ENCODE measurements at regions not wholly inside any gene's neighbourhood (a gene's known extent, or its start where the extent isn't known, plus 50 kb on each side); places are given as distances from the start of the nearest gene placed in this dataset.
"Not testable (repeated sequence)": the region's sequence is repeated elsewhere in the genome, so short reads cannot be mapped to it uniquely, and the experiment has no call there.

- TF ChIP-seq, protein P1, sequence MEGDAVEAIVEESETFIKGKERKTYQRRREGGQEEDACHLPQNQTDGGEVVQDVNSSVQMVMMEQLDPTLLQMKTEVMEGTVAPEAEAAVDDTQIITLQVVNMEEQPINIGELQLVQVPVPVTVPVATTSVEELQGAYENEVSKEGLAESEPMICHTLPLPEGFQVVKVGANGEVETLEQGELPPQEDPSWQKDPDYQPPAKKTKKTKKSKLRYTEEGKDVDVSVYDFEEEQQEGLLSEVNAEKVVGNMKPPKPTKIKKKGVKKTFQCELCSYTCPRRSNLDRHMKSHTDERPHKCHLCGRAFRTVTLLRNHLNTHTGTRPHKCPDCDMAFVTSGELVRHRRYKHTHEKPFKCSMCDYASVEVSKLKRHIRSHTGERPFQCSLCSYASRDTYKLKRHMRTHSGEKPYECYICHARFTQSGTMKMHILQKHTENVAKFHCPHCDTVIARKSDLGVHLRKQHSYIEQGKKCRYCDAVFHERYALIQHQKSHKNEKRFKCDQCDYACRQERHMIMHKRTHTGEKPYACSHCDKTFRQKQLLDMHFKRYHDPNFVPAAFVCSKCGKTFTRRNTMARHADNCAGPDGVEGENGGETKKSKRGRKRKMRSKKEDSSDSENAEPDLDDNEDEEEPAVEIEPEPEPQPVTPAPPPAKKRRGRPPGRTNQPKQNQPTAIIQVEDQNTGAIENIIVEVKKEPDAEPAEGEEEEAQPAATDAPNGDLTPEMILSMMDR (IDR thresholded peaks at IDR 0.05 in 8 of 11, conservative IDR thresholded peaks at IDR 0.05 in 3 of 11), result not testable (repeated sequence)
- TF ChIP-seq POLR2A, POLR2AphosphoS5 (IDR thresholded peaks at IDR 0.05): not testable (repeated sequence)
Measured at GRCh38 chr10:34945951-34946522, 130.9 kb upstream of the PARD3 start.

All from spleen (tissue), 7 donors.